ENCODE measurements at regions not wholly inside any gene's neighbourhood (a gene's known extent, or its start where the extent isn't known, plus 50 kb on each side); places are given as distances from the start of the nearest gene placed in this dataset.

DNA sequence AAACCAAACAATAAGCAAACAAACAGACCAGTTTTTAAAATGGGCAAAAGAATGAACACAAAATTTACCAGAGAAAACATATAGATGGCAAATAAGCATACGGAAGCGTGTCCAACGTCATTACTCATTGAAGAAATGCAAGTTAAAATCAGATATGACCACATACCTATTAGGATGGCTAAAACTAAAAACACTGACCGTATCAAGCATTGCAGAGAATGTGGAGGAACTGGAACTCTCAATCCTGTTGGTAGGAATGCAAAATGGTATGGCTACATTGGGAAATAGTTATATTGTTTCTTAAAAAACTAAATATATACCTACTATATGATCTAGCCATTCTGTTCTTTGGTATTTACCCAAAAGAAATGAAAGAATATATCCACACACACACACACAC is 129.4 kb upstream of the ACO1 start:
- ChIA-PET CTCF (interaction anchor here (0.6 kb wide), 1 partner anchor 174 kb away, joined by 3 read pairs; no protein-coding TSS in a partner anchor), POLR2A (ENCODE audit: unreplicated experiment) (no interaction called here)
- H3K27me3 ChIP-seq (ENCODE audit: control insufficient read depth, insufficient read depth, low read length) = no peaks in the 10 kb centered on the region
- no peaks in the 10 kb centered on the region for H3K4me1 ChIP-seq (ENCODE audit: control insufficient read depth, insufficient read depth, low read length)
- no peak overlapping the region for H3K18ac ChIP-seq (ENCODE audit: low read depth, low read length)
- H3K4ac ChIP-seq (ENCODE audit: low read depth, low read length) = no peak overlapping the region
- no TSS peak for BruUV-seq (replicated peaks)
- no peaks in the 10 kb centered on the region for H3K79me1 ChIP-seq (ENCODE audit: low read depth in 1 of 2, low read length in 2 of 2)
- no peak overlapping the region for H3K4me3 ChIP-seq (ENCODE audit: insufficient read depth, low read depth, low read length)
- H3K4me2 ChIP-seq (ENCODE audit: low read depth, low read length) = no peak overlapping the region
- dilution Hi-C loops (cut with HindIII; ENCODE audit: low sequenced_read_pairs, unreplicated experiment) (no loop called here), intact Hi-C loops (cut with micrococcal nuclease) (no loop called here), in situ Hi-C loops (cut with MboI; ENCODE audit: low sequenced_read_pairs) (loop anchor here (25.0 kb wide), 1 partner anchor 93 kb away; no protein-coding TSS in a partner anchor)
- no peak for DNase-seq
- no peak for TF ChIP-seq MAZ (IDR thresholded peaks at IDR 0.05; ENCODE audit: borderline replicate concordance, low read depth, low read length)
- TF ChIP-seq RCOR1 (IDR thresholded peaks at IDR 0.05; ENCODE audit: insufficient replicate concordance, low read length) = no peak
- no peak for TF ChIP-seq RFX5 (IDR thresholded peaks at IDR 0.05; ENCODE audit: low read depth, low read length)
- TF ChIP-seq NFE2L2 (IDR thresholded peaks at IDR 0.05; ENCODE audit: low read depth, low read length) = no peak
- TF ChIP-seq CHD1 (IDR thresholded peaks at IDR 0.05; ENCODE audit: low read depth, low read length) = no peak
- no peak for TF ChIP-seq POLR2A (IDR thresholded peaks at IDR 0.05; ENCODE audit: low read depth, low read length)
- TF ChIP-seq, protein P1, sequence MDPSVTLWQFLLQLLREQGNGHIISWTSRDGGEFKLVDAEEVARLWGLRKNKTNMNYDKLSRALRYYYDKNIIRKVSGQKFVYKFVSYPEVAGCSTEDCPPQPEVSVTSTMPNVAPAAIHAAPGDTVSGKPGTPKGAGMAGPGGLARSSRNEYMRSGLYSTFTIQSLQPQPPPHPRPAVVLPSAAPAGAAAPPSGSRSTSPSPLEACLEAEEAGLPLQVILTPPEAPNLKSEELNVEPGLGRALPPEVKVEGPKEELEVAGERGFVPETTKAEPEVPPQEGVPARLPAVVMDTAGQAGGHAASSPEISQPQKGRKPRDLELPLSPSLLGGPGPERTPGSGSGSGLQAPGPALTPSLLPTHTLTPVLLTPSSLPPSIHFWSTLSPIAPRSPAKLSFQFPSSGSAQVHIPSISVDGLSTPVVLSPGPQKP (IDR thresholded peaks at IDR 0.05; ENCODE audit: borderline replicate concordance, low read depth, low read length) = no peak
- no peak overlapping the region for H3K14ac ChIP-seq (replicated peaks; ENCODE audit: low read depth, low read length)
- no peak overlapping the region for H2AFZ ChIP-seq (replicated peaks; ENCODE audit: low read length, poor library complexity)
- H3K23ac ChIP-seq (ENCODE audit: low read depth, low read length) = no peak overlapping the region
- no peak overlapping the region for H2AK9ac ChIP-seq (replicated peaks; ENCODE audit: low read depth, low read length, poor library complexity)
- no peak overlapping the region for H3K27ac ChIP-seq (ENCODE audit: insufficient read depth, low read length)
- H4K91ac ChIP-seq (ENCODE audit: insufficient read depth, low read depth, low read length) = no peak overlapping the region
- H3K36me3 ChIP-seq (ENCODE audit: control insufficient read depth, insufficient read depth, low read length) = no peaks in the 10 kb centered on the region
- no peak overlapping the region for H4K5ac ChIP-seq (ENCODE audit: low read depth, low read length)
- no peak overlapping the region for H2AK5ac ChIP-seq (ENCODE audit: low read depth, low read length)
- no peaks in the 10 kb centered on the region for H3K9me3 ChIP-seq (ENCODE audit: control insufficient read depth, insufficient read depth, low read length)
- H4K20me1 ChIP-seq (ENCODE audit: insufficient read depth, low read length) = no peaks in the 10 kb centered on the region
- H3K9ac ChIP-seq (ENCODE audit: low read depth, low read length) = no peak overlapping the region
- WGBS, 2 experiments (ENCODE audit: extremely low coverage in 2 of 2, insufficient read length in 1 of 2) = no CpG with 5 or more reads among the region's 4 CpGs
- no peak overlapping the region for H2BK15ac ChIP-seq (ENCODE audit: low read depth, low read length)
- H3K56ac ChIP-seq (ENCODE audit: extremely low read depth, insufficient read depth, low read length) = no peak overlapping the region
- no peak overlapping the region for H2BK120ac ChIP-seq (ENCODE audit: low read depth, low read length)
- ATAC-seq (ENCODE audit: low read depth) = no peak
- H4K8ac ChIP-seq (ENCODE audit: low read depth in 2 of 2, low read length in 2 of 2) = no peak overlapping the region
- H2BK20ac ChIP-seq (ENCODE audit: low read depth, low read length) = no peak overlapping the region
- H2BK5ac ChIP-seq (ENCODE audit: low read depth, low read length, poor library complexity, severe bottlenecking) = no peak overlapping the region
- no peaks in the 10 kb centered on the region for H3K9me1 ChIP-seq (ENCODE audit: insufficient read depth, low read length)
